Body of pancreas (tissue), 4 donors: ENCODE measurements at regions not wholly inside any gene's neighbourhood (a gene's known extent, or its start where the extent isn't known, plus 50 kb on each side); places are given as distances from the start of the nearest gene placed in this dataset.

ENCODE experiments used
- ATAC-seq: fragments of 150-250 bp; one replicate; pipeline ENCODE4 v1.9.1; 2016
- DNase-seq, 4 donors: peaks; one replicate each; pipeline ENCODE4 v3.0.0-alpha.2; 2019
- H3K27ac ChIP-seq, 4 donors: fragments of 200-600 bp; sonication (generic); 1 replicate in 3 of 4; 2 replicates in 1 of 4; pipeline versions ENCODE4 v1.5.1 to v1.6.1; 2016 to 2019; ENCODE audit warnings: mild to moderate bottlenecking in 1 of 4, mixed read lengths in 1 of 4, moderate library complexity in 1 of 4
- H3K27me3 ChIP-seq, 2 donors: fragments of 200-600 bp; sonication (generic); one replicate each; pipeline ENCODE4 v1.6.0; 2016; ENCODE audit warnings: mild to moderate bottlenecking in 1 of 2
- H3K36me3 ChIP-seq, 2 donors: fragments of 200-600 bp; sonication (generic); replicated peaks in 1 of 2; 2 replicates each; pipeline ENCODE4 v1.5.1; 2016; ENCODE audit warnings: low read depth in 2 of 2; ENCODE audit not compliant: insufficient read depth in 1 of 2
- H3K4me1 ChIP-seq: fragments of 200-600 bp; sonication (generic); one replicate; pipeline ENCODE4 v1.6.0; 2016
- H3K4me3 ChIP-seq, 2 donors: fragments of 200-600 bp; sonication (generic); 1 replicate in 1 of 2; 2 replicates in 1 of 2; pipeline ENCODE4 v1.5.1; 2016 to 2019
- H3K9me3 ChIP-seq, 3 donors: fragments of 200-600 bp; sonication (generic); 1 replicate in 2 of 3; 2 replicates in 1 of 3; pipeline ENCODE4 v1.5.1; 2016
- POLR2A ChIP-seq, 3 donors: fragments of 450-650 bp; IDR thresholded peaks; one replicate each; pipeline ENCODE4 v1.6.1; 2016; ENCODE audit warnings: antibody characterized with exemption in 3 of 3, mild to moderate bottlenecking in 2 of 3
- WGBS, 2 donors: methylation state at CpG; one replicate each; pipeline ENCODE4 v1.1.5; 2017; 5-methylcytosine and 5-hydroxymethylcytosine counted together
- intact Hi-C: fragments of 100-400 bp; cut with DNase I; formaldehyde crosslinking; loops from one replicate; pipeline ENCODE4 v1.15.1; 2023
- TF ChIP-seq, protein P1 (sequence below), 7 experiments: fragments of 450-650 bp in 4 of 7; fragments of 200-600 bp in 3 of 7; sonication (generic) in 3 of 7; IDR thresholded peaks; one replicate each; pipeline ENCODE4 v1.5.1; 2016 to 2019; ENCODE audit warnings: antibody characterized with exemption in 7 of 7

- Histone ChIP-seq H3K4me3 (no peak overlapping the region), H3K36me3 (no peaks in the 10 kb centered on the region), H3K27ac (no peak overlapping the region), H3K4me1 (peaks cover 13% of the 10 kb centered on the region), H3K27me3 (no peaks in the 10 kb centered on the region), H3K9me3 (no peaks in the 10 kb centered on the region)
- intact Hi-C loops, result no loop called here
- TF ChIP-seq, protein P1, sequence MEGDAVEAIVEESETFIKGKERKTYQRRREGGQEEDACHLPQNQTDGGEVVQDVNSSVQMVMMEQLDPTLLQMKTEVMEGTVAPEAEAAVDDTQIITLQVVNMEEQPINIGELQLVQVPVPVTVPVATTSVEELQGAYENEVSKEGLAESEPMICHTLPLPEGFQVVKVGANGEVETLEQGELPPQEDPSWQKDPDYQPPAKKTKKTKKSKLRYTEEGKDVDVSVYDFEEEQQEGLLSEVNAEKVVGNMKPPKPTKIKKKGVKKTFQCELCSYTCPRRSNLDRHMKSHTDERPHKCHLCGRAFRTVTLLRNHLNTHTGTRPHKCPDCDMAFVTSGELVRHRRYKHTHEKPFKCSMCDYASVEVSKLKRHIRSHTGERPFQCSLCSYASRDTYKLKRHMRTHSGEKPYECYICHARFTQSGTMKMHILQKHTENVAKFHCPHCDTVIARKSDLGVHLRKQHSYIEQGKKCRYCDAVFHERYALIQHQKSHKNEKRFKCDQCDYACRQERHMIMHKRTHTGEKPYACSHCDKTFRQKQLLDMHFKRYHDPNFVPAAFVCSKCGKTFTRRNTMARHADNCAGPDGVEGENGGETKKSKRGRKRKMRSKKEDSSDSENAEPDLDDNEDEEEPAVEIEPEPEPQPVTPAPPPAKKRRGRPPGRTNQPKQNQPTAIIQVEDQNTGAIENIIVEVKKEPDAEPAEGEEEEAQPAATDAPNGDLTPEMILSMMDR (IDR thresholded peaks at IDR 0.05), result no peak
- no peak for TF ChIP-seq POLR2A (IDR thresholded peaks at IDR 0.05)
- ATAC-seq (peak; percentile 51), DNase-seq (no peak)
Observed at GRCh38 chr5:96079075-96079474, 117.4 kb upstream of the ELL2 start.

DNA sequence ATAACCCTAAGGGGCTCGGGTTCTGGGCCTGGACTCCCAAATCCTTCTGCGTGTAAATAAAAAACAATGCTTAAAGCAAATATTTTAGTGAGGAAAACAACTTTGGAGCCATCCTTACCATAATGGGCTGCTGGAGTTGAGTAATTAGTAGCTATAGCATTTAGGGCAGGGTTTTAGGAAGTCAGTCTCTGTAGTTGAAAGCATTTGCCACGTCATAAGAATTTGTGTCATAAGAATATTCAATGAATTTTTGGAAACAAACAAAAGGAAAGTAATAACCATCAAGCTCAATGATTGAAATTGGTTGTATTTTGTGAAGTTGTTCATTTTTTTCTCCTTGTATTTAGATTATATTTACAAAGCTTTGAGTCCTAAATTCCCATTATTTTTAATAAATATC lies 114.8 kb upstream of the ELL2 start:
- H3K27ac ChIP-seq, result no peak overlapping the region
- ATAC-seq (no peak), DNase-seq (no peak)
- H3K4me1 ChIP-seq, result peaks cover 13% of the 10 kb centered on the region
- intact Hi-C loops, result no loop called here
- H3K27me3 ChIP-seq, result no peaks in the 10 kb centered on the region
- H3K9me3 ChIP-seq, result no peaks in the 10 kb centered on the region
- no peak overlapping the region for H3K4me3 ChIP-seq
- H3K36me3 ChIP-seq, result no peaks in the 10 kb centered on the region
- no peak for TF ChIP-seq POLR2A (IDR thresholded peaks at IDR 0.05)
- TF ChIP-seq, protein P1 (IDR thresholded peaks at IDR 0.05), result no peak
- WGBS, 2 donors, result 85 to 89% methylated on average over 3 of the region's 3 CpGs

DNA sequence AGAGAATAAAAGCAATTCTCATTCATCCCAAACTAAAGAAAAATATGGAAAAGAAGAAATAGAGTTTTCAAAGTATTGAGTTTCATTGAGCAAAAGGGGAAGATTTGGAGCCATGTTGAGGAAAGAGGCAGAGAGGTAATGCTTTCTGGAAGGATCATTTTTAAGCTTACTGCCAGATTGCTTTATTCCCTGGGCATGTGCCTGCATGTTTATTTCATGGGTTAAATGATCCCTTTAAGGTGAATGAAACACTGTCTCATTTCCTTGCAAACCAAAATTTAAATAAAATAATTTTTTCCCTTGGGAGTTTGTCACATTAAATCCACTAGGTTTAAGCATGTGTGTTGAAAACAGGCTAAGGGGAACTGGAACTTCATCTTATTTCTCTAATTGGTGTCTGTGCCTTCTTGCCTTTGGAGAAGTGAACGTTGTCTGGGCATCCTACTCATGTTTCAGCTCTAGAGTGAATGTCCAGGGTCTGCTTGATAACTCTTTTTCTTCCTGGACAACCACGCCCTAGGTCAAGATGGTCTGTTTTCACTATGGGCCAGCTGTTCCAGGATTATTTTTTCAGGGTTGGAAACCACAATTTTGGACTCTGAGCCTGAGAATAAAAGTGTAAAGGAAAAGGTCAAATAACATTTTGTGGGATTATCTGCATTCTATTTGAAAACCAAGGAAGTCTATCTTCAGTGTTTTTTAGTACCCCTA lies 114.1 kb upstream of the ELL2 start:
- H3K36me3 ChIP-seq, result no peaks in the 10 kb centered on the region
- no peaks in the 10 kb centered on the region for H3K27me3 ChIP-seq
- intact Hi-C loops, result no loop called here
- WGBS, 2 donors, result 75 to 89% methylated on average over 2 of the region's 2 CpGs
- no peak overlapping the region for H3K27ac ChIP-seq
- H3K4me3 ChIP-seq, result no peak overlapping the region
- no peaks in the 10 kb centered on the region for H3K9me3 ChIP-seq
- DNase-seq (no peak), ATAC-seq (no peak)
- TF ChIP-seq POLR2A (IDR thresholded peaks at IDR 0.05), result no peak
- peaks cover 13% of the 10 kb centered on the region for H3K4me1 ChIP-seq

DNA sequence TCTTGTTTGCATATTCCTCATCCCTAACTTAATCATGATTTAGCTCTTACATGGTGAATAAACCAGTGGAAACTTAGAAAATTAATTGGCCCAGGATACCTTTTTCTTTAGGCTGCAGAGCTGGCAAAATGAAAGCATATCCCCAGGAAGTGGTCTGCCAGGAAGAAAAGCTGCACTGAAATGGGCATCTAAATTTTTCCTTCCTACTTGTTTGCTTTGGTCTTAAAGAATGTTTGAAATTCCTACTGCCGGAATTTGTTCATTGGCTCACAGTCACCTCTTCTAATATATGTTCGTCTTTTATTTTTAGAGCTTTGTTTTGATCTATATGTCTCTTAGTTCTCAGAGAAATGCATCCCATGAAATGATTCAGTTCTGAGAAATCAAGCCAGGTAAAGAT lies 113.2 kb upstream of the ELL2 start:
- Histone ChIP-seq H3K27ac (peak overlapping the region in 3 of 4 donors; percentile 19 to 58 (median 52)), H3K4me3 (no peak overlapping the region), H3K4me1 (peaks cover 13% of the 10 kb centered on the region), H3K27me3 (no peaks in the 10 kb centered on the region), H3K9me3 (no peaks in the 10 kb centered on the region), H3K36me3 (no peaks in the 10 kb centered on the region)
- ATAC-seq, result no peak
- intact Hi-C loops, result no loop called here
- WGBS, 2 donors, result 62 to 73% methylated on average over 2 of the region's 2 CpGs
- TF ChIP-seq, protein P1 (IDR thresholded peaks at IDR 0.05), result no peak
- no peak for TF ChIP-seq POLR2A (IDR thresholded peaks at IDR 0.05)
- no peak for DNase-seq

DNA sequence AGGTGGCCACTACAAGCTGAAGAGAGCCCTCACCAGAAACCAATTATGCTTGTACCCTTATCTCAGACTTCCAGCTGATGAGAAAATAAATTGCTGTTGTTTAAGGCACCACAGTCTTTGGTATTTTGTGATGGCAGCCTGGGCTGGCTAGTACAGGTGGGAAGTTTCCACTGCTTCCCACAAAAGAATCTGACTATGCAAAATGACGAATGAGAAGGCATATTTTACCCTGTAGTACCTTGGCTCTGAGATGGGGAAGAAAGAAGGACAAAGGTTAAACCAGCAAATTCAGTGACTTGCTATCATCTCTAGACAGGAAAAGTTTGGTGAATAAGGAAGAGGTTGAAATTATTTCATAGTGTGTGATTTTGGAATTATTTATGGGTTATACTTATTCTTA lies 112.8 kb upstream of the ELL2 start:
- ATAC-seq, result peak; percentile 92
- Histone ChIP-seq H3K4me1 (peaks cover 13% of the 10 kb centered on the region), H3K9me3 (no peaks in the 10 kb centered on the region), H3K27me3 (no peaks in the 10 kb centered on the region), H3K36me3 (no peaks in the 10 kb centered on the region), H3K4me3 (no peak overlapping the region), H3K27ac (peak overlapping the region in 3 of 4 donors; percentile 19 to 58 (median 52))
- TF ChIP-seq, protein P1 (IDR thresholded peaks at IDR 0.05), result peak in 1 of 7 experiments; percentile 16
- TF ChIP-seq POLR2A (IDR thresholded peaks at IDR 0.05), result no peak
- DNase-seq, result peak in 3 of 4 donors; percentile 29 to 45 (median 42)
- intact Hi-C loops, result no loop called here
- 15 to 38% methylated on average over 1 of the region's 1 CpG for WGBS, 2 donors
